ENCODE measurements at regions not wholly inside any gene's neighbourhood (a gene's known extent, or its start where the extent isn't known, plus 50 kb on each side); places are given as distances from the start of the nearest gene placed in this dataset.

DNA sequence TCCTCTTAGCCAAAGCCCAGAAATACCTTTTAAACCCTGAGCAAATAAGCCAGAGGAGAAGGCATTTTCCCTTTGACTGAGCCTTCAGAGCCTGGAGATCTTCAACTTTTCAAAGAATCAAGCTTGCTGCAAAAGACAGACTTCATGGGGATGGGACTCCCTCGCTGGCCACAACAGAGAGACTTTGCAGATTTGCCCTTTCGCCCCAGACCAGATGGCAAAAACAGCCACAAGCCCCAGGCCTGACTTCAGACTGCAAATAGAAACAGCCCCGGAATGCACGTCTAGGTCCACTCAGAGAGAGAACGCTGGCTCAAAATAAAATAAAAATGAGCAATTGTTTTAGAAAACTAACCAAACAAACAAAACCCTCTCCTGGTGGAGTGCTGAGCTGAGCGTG lies 114.6 kb upstream of the MED13L start:
- no peak overlapping the region for H3K27ac ChIP-seq
- no peaks in the 10 kb centered on the region for H3K36me3 ChIP-seq
- no peaks in the 10 kb centered on the region for H3K27me3 ChIP-seq (ENCODE audit: insufficient read depth, low read depth, severe bottlenecking)
- TF ChIP-seq, protein P1, sequence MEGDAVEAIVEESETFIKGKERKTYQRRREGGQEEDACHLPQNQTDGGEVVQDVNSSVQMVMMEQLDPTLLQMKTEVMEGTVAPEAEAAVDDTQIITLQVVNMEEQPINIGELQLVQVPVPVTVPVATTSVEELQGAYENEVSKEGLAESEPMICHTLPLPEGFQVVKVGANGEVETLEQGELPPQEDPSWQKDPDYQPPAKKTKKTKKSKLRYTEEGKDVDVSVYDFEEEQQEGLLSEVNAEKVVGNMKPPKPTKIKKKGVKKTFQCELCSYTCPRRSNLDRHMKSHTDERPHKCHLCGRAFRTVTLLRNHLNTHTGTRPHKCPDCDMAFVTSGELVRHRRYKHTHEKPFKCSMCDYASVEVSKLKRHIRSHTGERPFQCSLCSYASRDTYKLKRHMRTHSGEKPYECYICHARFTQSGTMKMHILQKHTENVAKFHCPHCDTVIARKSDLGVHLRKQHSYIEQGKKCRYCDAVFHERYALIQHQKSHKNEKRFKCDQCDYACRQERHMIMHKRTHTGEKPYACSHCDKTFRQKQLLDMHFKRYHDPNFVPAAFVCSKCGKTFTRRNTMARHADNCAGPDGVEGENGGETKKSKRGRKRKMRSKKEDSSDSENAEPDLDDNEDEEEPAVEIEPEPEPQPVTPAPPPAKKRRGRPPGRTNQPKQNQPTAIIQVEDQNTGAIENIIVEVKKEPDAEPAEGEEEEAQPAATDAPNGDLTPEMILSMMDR (IDR thresholded peaks at IDR 0.05; ENCODE audit: low read depth, low read length), result no peak
- DNase-seq, result no peak
- no peaks in the 10 kb centered on the region for H3K9me3 ChIP-seq (ENCODE audit: severe bottlenecking)
- H3K4me3 ChIP-seq (ENCODE audit: low read depth, low read length), result no peak overlapping the region

DNA sequence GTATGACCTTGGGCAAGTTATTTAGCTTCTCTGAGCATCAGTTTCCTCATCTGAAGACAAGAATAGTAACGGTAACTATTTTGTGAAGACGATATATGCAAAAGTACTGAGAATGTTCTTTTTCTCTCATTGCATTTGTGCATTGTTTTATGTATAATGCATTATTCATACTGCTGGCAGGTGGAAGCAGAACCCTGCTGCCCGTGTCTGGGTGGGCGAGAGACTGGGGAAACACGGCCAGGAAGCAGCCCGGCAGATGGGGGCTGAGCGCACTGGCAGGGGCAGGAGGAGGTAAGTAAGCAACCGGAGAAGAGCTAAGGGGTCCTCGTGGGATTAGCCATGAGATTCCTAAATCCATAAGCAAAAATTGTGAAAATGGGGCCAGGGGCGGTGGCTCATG lies 115.8 kb upstream of the MED13L start:
- TF ChIP-seq, protein P1 (IDR thresholded peaks at IDR 0.05; ENCODE audit: low read depth, low read length), result no peak
- no peak for DNase-seq

DNA sequence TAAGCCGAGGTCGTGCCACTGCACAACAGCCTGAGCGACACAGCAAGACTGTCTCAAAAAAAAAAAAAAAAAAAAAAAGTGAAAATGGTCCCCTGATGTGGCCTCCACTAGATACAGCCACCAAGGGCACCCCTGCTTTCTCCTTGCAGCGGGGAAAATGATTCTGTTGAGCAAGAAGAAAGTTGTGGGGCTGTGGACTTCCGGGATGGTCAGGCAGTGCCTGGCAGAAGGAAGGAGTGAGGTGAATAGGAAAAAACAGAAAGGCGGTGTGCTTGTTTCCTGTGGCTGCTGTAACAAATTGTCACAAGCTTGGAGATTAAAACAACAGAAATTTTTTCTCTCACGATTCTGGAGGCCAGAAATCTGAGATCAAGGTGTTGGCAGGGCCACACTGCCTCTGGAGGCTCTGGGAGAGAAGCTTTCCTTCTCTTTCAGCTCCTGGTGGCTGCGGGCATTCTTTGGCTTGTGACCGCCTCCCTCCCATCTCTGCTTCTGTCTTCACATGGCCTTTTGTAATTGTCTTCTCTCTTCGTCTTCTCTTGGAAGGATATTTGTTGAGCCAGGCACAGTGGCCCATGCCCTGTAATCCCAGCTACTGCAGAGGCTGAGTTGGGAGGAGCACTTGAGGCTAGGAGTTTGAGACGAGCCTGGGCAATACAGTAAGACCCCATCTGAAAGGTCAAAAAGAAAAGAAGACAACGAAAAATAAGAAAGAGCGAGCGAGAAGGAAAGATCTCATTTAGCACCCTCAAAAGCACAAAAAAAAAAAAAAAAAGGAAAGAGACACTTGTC lies 116.6 kb upstream of the MED13L start:
- Histone ChIP-seq H3K4me3 (ENCODE audit: low read depth, low read length) (no peak overlapping the region), H3K9me3 (ENCODE audit: severe bottlenecking) (peaks cover 4% of the 10 kb centered on the region)
- no peak for DNase-seq

More for the DNA sequence above, 115.8 kb upstream of the MED13L start:
- Histone ChIP-seq H3K27ac (no peak overlapping the region), H3K27me3 (ENCODE audit: insufficient read depth, low read depth, severe bottlenecking) (no peaks in the 10 kb centered on the region), H3K9me3 (ENCODE audit: severe bottlenecking) (peaks cover 3% of the 10 kb centered on the region), H3K4me3 (ENCODE audit: low read depth, low read length) (no peak overlapping the region), H3K36me3 (no peaks in the 10 kb centered on the region)

DNA sequence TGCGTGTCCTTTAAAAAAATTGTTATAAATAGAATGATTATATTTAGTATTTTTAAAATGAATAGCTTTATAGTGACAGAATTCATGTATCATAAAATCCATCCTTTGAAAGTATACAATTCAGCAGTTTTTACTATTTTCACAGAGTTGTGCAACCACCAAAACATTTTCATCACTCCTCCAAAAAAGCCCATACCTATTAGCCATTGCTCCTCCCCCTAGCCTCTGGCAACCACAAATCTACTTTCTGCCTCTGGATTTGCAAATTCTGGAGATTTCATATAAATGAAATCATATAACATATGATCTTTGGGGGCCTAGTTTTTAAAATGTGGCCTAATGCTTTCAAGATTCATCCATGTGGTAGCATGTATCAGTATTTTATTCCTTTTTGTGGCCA lies 117.9 kb upstream of the MED13L start:
- Histone ChIP-seq H3K36me3 (no peaks in the 10 kb centered on the region), H3K9me3 (ENCODE audit: severe bottlenecking) (peaks cover 4% of the 10 kb centered on the region), H3K4me3 (ENCODE audit: low read depth, low read length) (no peak overlapping the region), H3K27me3 (ENCODE audit: insufficient read depth, low read depth, severe bottlenecking) (no peaks in the 10 kb centered on the region), H3K27ac (no peak overlapping the region)
- DNase-seq, result no peak
- TF ChIP-seq, protein P1 (IDR thresholded peaks at IDR 0.05; ENCODE audit: low read depth, low read length), result no peak

More for the DNA sequence above, 116.6 kb upstream of the MED13L start:
- TF ChIP-seq, protein P1 (IDR thresholded peaks at IDR 0.05; ENCODE audit: low read depth, low read length), result no peak
- H3K27me3 ChIP-seq (ENCODE audit: insufficient read depth, low read depth, severe bottlenecking), result no peaks in the 10 kb centered on the region
- H3K27ac ChIP-seq, result no peak overlapping the region
- no peaks in the 10 kb centered on the region for H3K36me3 ChIP-seq

DNA sequence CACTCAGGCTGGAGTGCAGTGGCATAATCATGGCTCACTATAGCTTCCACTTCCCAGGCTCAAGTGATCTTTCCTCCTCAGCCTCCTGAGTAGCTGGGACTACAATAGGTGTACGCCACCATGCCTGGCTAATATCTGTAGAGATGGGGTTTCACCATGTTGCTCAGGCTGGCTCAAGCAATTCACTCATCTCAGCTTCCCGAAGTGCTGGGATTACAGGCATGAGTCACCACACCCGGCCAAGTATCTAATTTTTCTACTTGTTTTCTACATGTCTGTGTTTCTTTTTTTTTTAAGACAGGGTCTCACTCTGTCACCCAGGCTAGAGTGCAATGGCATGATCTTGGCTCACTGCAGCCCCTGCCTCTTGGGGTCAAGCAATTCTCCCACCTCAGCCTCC lies 119.7 kb upstream of the MED13L start:
- H3K27me3 ChIP-seq (ENCODE audit: insufficient read depth, low read depth, severe bottlenecking), result no peaks in the 10 kb centered on the region
- H3K9me3 ChIP-seq (ENCODE audit: severe bottlenecking), result peaks cover 4% of the 10 kb centered on the region
- no peaks in the 10 kb centered on the region for H3K36me3 ChIP-seq
- TF ChIP-seq, protein P1 (IDR thresholded peaks at IDR 0.05; ENCODE audit: low read depth, low read length), result no peak
- DNase-seq, result no peak
- no peak overlapping the region for H3K4me3 ChIP-seq (ENCODE audit: low read depth, low read length)
- H3K27ac ChIP-seq, result no peak overlapping the region

DNA sequence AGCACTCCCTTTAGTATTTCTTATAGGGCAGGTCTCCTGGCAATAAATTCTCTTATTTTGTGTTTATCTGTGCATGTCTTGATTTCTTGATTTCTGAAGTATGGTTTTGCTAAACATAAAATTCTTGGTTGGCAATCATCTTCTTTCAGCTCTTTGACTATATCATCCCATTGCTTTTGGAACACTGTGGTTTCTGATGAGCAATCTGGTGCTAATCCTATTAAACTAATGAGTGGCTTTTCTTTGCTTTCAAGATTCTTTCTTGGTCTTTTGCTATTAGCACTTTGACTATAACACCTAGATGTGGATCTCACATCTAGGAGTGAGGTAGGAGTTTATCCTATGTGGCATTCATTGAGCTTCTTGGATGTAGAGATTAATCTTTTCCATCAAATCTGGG lies 120.7 kb upstream of the MED13L start:
- no peak overlapping the region for H3K27ac ChIP-seq
- no peak for DNase-seq
- no peak overlapping the region for H3K4me3 ChIP-seq (ENCODE audit: low read depth, low read length)
- TF ChIP-seq, protein P1 (IDR thresholded peaks at IDR 0.05; ENCODE audit: low read depth, low read length), result no peak
- peaks cover 4% of the 10 kb centered on the region for H3K9me3 ChIP-seq (ENCODE audit: severe bottlenecking)
- H3K27me3 ChIP-seq (ENCODE audit: insufficient read depth, low read depth, severe bottlenecking), result no peaks in the 10 kb centered on the region
- no peaks in the 10 kb centered on the region for H3K36me3 ChIP-seq

Measured in WERI-Rb-1 (cell line).